CD4-positive, alpha-beta memory T cell (primary cell): ENCODE measurements at regions not wholly inside any gene's neighbourhood (a gene's known extent, or its start where the extent isn't known, plus 50 kb on each side); places are given as distances from the start of the nearest gene placed in this dataset.

Source experiments
- CTCF ChIA-PET: fragments of 350-600 bp; sonication (Branson Sonifier 250); formaldehyde crosslinking; loops from one replicate; lab custom pipeline; 2021; ENCODE audit warnings: inconsistent platforms; ENCODE audit not compliant: partially characterized antibody; lab: Charles Lee
- POLR2A ChIA-PET: fragments of 350-600 bp; sonication (Branson Sonifier 250); formaldehyde crosslinking; loops from one replicate; lab custom pipeline; 2021; ENCODE audit not compliant: partially characterized antibody; lab: Charles Lee
- DNase-seq, 5 donors: peaks; one replicate each; pipeline versions ENCODE4 v3.0.0 to v3.0.0-alpha.2; 2020 to 2022; ENCODE audit warnings: mixed read lengths in 1 of 5
- H3K27ac ChIP-seq: one replicate; pipeline ENCODE4 v1.7.0; 2013; ENCODE audit warnings: low read depth, low read length
- H3K27me3 ChIP-seq: 2 replicates; pipeline ENCODE4 v1.7.0; 2013; ENCODE audit warnings: mild to moderate bottlenecking, low read length, moderate library complexity; ENCODE audit not compliant: insufficient read depth
- H3K36me3 ChIP-seq: 2 replicates; pipeline ENCODE4 v1.7.0; 2013; ENCODE audit warnings: mild to moderate bottlenecking, low read length, moderate library complexity; ENCODE audit not compliant: insufficient read depth
- H3K4me1 ChIP-seq: 2 replicates; pipeline ENCODE4 v1.7.0; 2013; ENCODE audit warnings: mild to moderate bottlenecking, low read length, moderate library complexity; ENCODE audit not compliant: insufficient read depth
- H3K4me3 ChIP-seq, 2 donors: one replicate each; pipeline ENCODE4 v1.7.0; 2013; ENCODE audit warnings: low read length in 2 of 2, mild to moderate bottlenecking in 1 of 2
- H3K9me3 ChIP-seq, 2 donors: one replicate each; pipeline ENCODE4 v1.7.0; 2013; ENCODE audit warnings: low read length in 2 of 2, control low read depth in 1 of 2; ENCODE audit not compliant: control insufficient read depth in 1 of 2
- H3K27ac Mint-ChIP-seq, 7 donors: one replicate each; pipeline ENCODE4 v1.8.0; 2020 to 2021; ENCODE audit warnings: mixed read lengths in 7 of 7, mild to moderate bottlenecking in 6 of 7, inconsistent platforms in 3 of 7, moderate library complexity in 3 of 7
- H3K27me3 Mint-ChIP-seq, 2 donors: one replicate each; pipeline ENCODE4 v1.8.0; 2020 to 2021; ENCODE audit warnings: mixed read lengths in 2 of 2
- H3K36me3 Mint-ChIP-seq, 2 donors: one replicate each; pipeline ENCODE4 v1.8.0; 2020 to 2021; ENCODE audit warnings: mixed read lengths in 2 of 2, inconsistent platforms in 1 of 2, mild to moderate bottlenecking in 1 of 2
- H3K4me1 Mint-ChIP-seq, 4 donors: one replicate each; pipeline ENCODE4 v1.8.0; 2020 to 2021; ENCODE audit warnings: mixed read lengths in 4 of 4, mild to moderate bottlenecking in 1 of 4
- H3K4me3 Mint-ChIP-seq, 8 donors: one replicate each; pipeline ENCODE4 v1.8.0; 2020 to 2021; ENCODE audit warnings: mixed read lengths in 8 of 8, mild to moderate bottlenecking in 7 of 8, moderate library complexity in 6 of 8, inconsistent platforms in 3 of 8
- H3K9me3 Mint-ChIP-seq, 8 donors: one replicate each; pipeline ENCODE4 v1.8.0; 2020 to 2021; ENCODE audit warnings: mixed read lengths in 8 of 8, mild to moderate bottlenecking in 5 of 8, inconsistent platforms in 3 of 8, moderate library complexity in 1 of 8
- intact Hi-C: fragments of 100-400 bp; cut with micrococcal nuclease; formaldehyde crosslinking; loops from one replicate; pipeline ENCODE4 v1.15.1; 2023

DNA sequence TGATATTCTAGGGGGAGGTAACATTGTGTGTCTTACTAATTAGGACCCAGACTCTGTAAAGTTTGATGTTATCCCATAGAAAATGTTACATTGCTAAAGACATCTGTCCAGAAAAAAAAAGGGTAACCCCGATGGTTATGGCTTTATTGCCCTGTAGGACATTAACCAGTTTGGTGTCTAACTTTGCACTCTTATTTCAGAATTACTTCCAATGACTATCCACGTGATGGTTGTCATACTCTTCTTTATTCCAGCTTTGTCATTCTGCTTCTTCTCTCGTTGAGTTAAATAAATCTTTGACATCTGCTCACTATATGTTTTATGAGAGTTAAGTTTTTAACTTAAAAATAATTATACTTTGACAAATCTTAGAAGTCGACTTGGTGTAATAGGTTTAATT lies 180.4 kb upstream of the ANKRD55 start:
- H3K4me1 Mint-ChIP-seq = peaks cover 5 to 17% (median 15%) of the 10 kb centered on the region in 4 donors
- CTCF ChIA-PET = no interaction called here
- intact Hi-C loops = no loop called here
- H3K27me3 Mint-ChIP-seq = no peaks in the 10 kb centered on the region
- Histone ChIP-seq H3K27me3 (no peaks in the 10 kb centered on the region), H3K4me3 (no peak overlapping the region), H3K4me1 (peaks cover 11% of the 10 kb centered on the region), H3K9me3 (no peaks in the 10 kb centered on the region), H3K27ac (no peak overlapping the region), H3K36me3 (no peaks in the 10 kb centered on the region)
- no peak overlapping the region for H3K4me3 Mint-ChIP-seq
- no peak overlapping the region for H3K27ac Mint-ChIP-seq
- POLR2A ChIA-PET = no interaction called here
- peaks cover 0 to 5% of the 10 kb centered on the region in 2 donors for H3K36me3 Mint-ChIP-seq
- peaks cover 0 to 9% (median 5%) of the 10 kb centered on the region in 8 donors for H3K9me3 Mint-ChIP-seq
- DNase-seq = no peak

DNA sequence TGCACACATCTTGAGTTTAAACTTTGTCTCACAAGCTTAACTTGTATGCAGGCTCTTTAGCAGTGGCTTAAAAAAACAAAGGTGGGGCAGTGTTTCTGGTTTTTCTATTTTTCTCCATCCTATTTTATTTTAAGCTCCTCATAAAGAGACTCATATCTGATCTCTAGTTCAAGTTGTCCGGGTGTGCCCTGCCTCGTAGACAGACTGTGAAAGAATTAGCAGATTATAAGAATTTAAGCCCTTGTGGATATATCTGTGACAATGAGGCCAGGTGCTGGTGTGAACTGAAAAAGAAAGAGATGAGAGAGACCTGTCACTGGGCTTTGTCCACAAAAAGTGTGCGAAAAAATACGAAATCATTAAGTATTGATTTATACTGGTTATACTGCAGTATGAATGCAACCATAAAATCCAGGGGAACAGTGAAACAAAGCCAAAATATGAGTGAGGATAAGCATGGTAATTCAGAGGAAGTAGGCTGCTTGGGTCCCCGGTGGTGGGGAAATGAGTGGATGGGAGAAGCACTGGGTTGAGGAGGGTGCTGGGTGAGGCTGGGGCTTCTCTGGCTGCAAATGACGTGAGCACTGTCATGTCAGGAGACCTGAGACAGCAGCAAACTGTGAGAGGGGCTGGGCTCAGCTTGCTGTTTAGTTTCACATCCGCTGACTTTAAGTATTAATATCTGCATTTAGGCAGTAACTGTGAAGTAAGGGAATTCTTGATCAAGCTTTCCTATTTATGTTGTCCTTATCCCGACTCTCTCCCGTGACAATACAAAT lies 179.7 kb upstream of the ANKRD55 start:
- Histone ChIP-seq H3K9me3 (no peaks in the 10 kb centered on the region), H3K4me1 (peaks cover 11% of the 10 kb centered on the region), H3K4me3 (no peak overlapping the region), H3K27me3 (no peaks in the 10 kb centered on the region), H3K27ac (no peak overlapping the region), H3K36me3 (no peaks in the 10 kb centered on the region)
- H3K27ac Mint-ChIP-seq = no peak overlapping the region
- H3K27me3 Mint-ChIP-seq = no peaks in the 10 kb centered on the region
- intact Hi-C loops = no loop called here
- H3K4me1 Mint-ChIP-seq = peaks cover 5 to 17% (median 15%) of the 10 kb centered on the region in 4 donors
- peak in 1 of 5 donors; percentile 17 for DNase-seq
- ChIA-PET CTCF (interaction anchor here (1.1 to 2.0 kb wide), 3 partner anchors 17 to 426 kb away, joined by 3 to 6 read pairs (median 4); no protein-coding TSS in a partner anchor), POLR2A (interaction anchor here (1.6 kb wide), 1 partner anchor 67 kb away, joined by 3 read pairs; no protein-coding TSS in a partner anchor)
- peak overlapping the region in 1 of 8 donors; percentile 11 for H3K4me3 Mint-ChIP-seq
- H3K36me3 Mint-ChIP-seq = no peaks in the 10 kb centered on the region
- peaks cover 0 to 4% (median 0%) of the 10 kb centered on the region in 8 donors for H3K9me3 Mint-ChIP-seq

DNA sequence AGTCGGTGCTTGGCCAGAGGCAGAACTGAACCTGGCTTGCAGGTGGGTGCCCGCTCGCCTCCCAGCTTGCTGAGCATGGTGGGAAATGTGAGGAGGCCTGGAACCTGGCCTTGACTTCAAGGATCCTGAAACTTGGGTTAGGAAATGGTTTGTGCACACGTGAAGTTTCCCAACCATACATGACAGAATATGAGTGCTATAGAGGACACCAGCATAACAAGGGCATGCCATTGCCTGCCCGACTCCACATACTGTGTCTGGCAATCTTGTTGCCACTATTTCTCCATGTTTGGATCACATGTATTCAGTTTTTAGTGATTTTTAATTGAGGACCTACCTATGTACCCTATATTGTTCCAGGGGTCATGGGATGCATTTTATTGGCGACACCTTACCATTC lies 177.6 kb upstream of the ANKRD55 start:
- Histone ChIP-seq H3K4me1 (peaks cover 9% of the 10 kb centered on the region), H3K27ac (no peak overlapping the region), H3K9me3 (no peaks in the 10 kb centered on the region), H3K36me3 (no peaks in the 10 kb centered on the region), H3K27me3 (no peaks in the 10 kb centered on the region), H3K4me3 (no peak overlapping the region)
- no peak overlapping the region for H3K4me3 Mint-ChIP-seq
- no peak for DNase-seq
- no peaks in the 10 kb centered on the region for H3K27me3 Mint-ChIP-seq
- intact Hi-C loops = no loop called here
- ChIA-PET POLR2A (no interaction called here), CTCF (no interaction called here)
- no peaks in the 10 kb centered on the region for H3K9me3 Mint-ChIP-seq
- H3K36me3 Mint-ChIP-seq = no peaks in the 10 kb centered on the region
- peaks cover 5 to 17% (median 13%) of the 10 kb centered on the region in 4 donors for H3K4me1 Mint-ChIP-seq
- H3K27ac Mint-ChIP-seq = no peak overlapping the region

DNA sequence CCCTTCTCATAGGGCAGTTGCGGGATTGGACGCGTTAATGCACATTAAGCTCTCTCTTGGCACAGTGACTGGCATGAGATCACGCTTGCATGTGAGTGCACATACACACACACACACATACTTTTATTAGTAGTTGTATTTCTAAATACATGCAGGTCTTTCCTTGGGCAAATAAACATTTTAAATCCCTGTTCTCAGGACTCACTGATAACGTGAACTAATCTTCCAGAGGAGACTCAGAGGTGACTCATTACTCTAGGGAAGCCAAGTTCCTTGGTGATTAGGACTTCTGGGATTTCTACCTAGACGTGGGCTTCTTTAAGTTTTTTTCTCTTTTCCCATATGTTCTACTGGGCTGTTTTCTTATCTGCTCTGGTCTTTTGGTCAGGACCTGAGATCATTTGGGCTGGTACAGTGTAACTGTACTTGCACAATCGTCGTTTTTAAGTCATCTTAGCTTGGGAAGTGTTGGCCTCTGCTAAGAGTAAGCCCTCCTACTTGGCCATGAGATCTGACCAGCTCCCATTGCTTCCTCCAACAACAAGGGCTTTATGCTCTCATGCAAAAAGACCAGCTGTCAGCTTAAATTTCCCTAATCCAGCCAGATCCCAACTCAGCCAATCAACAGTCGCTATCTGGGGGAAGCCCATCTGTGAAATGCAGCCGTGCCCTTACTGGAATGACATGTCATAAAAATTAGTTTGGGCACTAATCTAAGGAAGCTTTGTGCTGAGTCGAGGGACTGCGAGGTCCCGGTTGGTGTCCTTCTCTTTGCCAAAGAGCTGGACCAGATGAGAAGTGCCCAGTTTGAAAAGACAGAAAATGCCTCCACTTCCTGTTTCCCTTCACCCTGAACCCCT lies 176.4 kb upstream of the ANKRD55 start:
- intact Hi-C loops = no loop called here
- Mint-ChIP-seq H3K4me1 (peaks cover 5 to 9% (median 6%) of the 10 kb centered on the region in 4 donors), H3K9me3 (no peaks in the 10 kb centered on the region), H3K36me3 (no peaks in the 10 kb centered on the region), H3K27ac (no peak overlapping the region), H3K4me3 (no peak overlapping the region), H3K27me3 (no peaks in the 10 kb centered on the region)
- Histone ChIP-seq H3K27ac (no peak overlapping the region), H3K9me3 (no peaks in the 10 kb centered on the region), H3K4me1 (no peaks in the 10 kb centered on the region), H3K4me3 (no peak overlapping the region), H3K27me3 (no peaks in the 10 kb centered on the region), H3K36me3 (no peaks in the 10 kb centered on the region)
- no peak for DNase-seq
- ChIA-PET CTCF (no interaction called here), POLR2A (interaction anchor here (0.7 kb wide), 1 partner anchor 382 kb away, joined by 3 read pairs; no protein-coding TSS in a partner anchor)

DNA sequence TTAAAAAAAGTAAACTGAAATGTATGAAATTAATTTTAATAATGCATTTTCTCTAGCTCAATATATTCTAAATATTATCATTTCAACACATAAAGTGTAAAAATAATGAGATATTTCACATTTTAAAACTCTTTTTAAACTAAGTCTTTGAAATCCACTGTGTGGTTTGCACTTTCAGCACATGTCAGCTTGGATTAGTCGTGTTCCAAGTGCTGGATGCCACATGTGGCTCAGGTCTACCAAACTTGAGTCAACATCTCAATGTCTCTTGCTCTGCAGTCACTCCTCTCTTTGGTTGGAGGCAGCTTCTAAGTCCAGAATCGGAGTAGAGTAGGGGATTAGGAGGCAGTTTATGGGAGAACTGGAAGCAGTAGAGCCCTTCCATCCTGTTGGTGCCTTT lies 173.7 kb upstream of the ANKRD55 start:
- POLR2A ChIA-PET = interaction anchor here (0.6 to 1.0 kb wide), 2 partner anchors 9 to 122 kb away, joined by 3 read pairs; no protein-coding TSS in a partner anchor

DNA sequence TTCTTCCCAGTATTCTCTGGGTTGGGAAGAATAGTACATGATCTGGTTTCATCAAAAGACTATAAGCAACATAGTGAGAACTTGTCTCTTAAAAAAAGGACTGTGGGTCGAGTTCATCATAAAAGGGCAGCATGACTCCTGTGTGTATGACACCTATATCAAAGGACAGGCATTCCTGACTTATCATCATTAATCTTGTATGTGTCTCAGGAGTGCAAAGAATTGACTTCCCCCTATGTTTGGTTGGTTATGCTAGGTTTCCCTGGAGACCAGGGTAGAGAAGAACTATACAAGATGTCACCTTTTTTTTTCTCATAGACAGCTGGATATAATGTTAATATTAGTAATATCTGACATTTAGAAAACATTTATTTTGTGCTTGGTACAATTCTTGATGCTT lies 173.1 kb upstream of the ANKRD55 start:
- no peak overlapping the region for H3K27ac Mint-ChIP-seq
- intact Hi-C loops = no loop called here
- H3K36me3 Mint-ChIP-seq = no peaks in the 10 kb centered on the region
- H3K4me3 ChIP-seq = no peak overlapping the region
- no peak overlapping the region for H3K4me3 Mint-ChIP-seq
- no peak overlapping the region for H3K27ac ChIP-seq
- no peaks in the 10 kb centered on the region for H3K4me1 ChIP-seq
- CTCF ChIA-PET = no interaction called here
- POLR2A ChIA-PET = no interaction called here
- DNase-seq = no peak
- H3K9me3 ChIP-seq = no peaks in the 10 kb centered on the region
- H3K27me3 ChIP-seq = no peaks in the 10 kb centered on the region
- no peaks in the 10 kb centered on the region for H3K4me1 Mint-ChIP-seq
- H3K27me3 Mint-ChIP-seq = no peaks in the 10 kb centered on the region
- H3K9me3 Mint-ChIP-seq = no peaks in the 10 kb centered on the region
- no peaks in the 10 kb centered on the region for H3K36me3 ChIP-seq

More for the DNA sequence above, 173.7 kb upstream of the ANKRD55 start:
- Histone ChIP-seq H3K4me1 (no peaks in the 10 kb centered on the region), H3K27me3 (no peaks in the 10 kb centered on the region), H3K36me3 (no peaks in the 10 kb centered on the region), H3K4me3 (no peak overlapping the region), H3K9me3 (no peaks in the 10 kb centered on the region), H3K27ac (no peak overlapping the region)
- no peaks in the 10 kb centered on the region for H3K27me3 Mint-ChIP-seq
- no peaks in the 10 kb centered on the region for H3K4me1 Mint-ChIP-seq
- no peaks in the 10 kb centered on the region for H3K36me3 Mint-ChIP-seq
- H3K27ac Mint-ChIP-seq = no peak overlapping the region
- no peak for DNase-seq
- CTCF ChIA-PET = no interaction called here
- no peak overlapping the region for H3K4me3 Mint-ChIP-seq
- intact Hi-C loops = no loop called here
- H3K9me3 Mint-ChIP-seq = no peaks in the 10 kb centered on the region
